ENCODE measurements at regions not wholly inside any gene's neighbourhood (a gene's known extent, or its start where the extent isn't known, plus 50 kb on each side); places are given as distances from the start of the nearest gene placed in this dataset.

- intact Hi-C loops (cut with DNase I; ENCODE audit: low total_unique reads), result no loop called here
- TF ChIP-seq CTCF (IDR thresholded peaks at IDR 0.05), result no peak
- H3K27me3 ChIP-seq, result no peaks in the 10 kb centered on the region
- H3K36me3 ChIP-seq, result peaks cover 0 to 16% (median 11%) of the 10 kb centered on the region in 3 donors
- no peaks in the 10 kb centered on the region for H3K9me3 ChIP-seq
- H3K27ac ChIP-seq, result no peak overlapping the region
- H3K4me1 ChIP-seq, result peaks cover 0 to 40% (median 11%) of the 10 kb centered on the region in 4 donors
- DNase-seq, result no peak
- no peak overlapping the region for H3K4me3 ChIP-seq
Measured at GRCh38 chr7:130932088-130932487, 198.1 kb upstream of the KLF14 start.

DNA sequence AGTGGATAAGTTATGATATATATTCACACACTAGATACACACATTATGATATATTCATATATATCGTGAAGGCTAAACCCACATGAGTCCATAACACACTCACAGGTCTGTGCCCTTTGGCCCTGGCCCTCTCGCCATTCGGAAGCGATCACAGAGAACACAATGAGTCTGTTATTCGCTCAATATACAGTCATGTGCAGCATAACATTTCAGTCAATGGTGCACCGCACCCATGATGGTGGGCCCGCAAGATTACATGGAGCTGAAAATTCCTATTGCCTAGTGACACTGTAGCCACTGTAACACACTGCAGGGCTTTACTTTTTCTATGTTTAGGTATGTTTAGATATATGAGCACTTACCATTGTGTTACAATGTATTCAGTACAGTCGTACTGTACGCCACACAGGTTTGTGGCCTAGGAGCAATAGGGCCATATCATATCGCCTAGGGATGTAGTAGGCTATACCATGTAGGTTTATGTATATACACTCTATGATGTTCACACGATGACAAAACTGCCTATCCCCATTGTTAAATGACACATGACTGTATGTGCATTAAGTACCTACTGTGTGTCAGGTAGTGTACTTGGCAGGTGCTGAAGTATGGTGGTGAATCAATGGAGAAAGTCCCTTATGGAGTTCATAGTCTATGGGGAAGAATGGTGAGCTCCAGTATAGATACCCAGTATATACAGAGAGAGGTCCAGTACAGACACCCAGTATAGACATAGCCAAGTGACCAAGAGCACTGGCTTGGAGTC is 198.8 kb upstream of the KLF14 start:
- Histone ChIP-seq H3K4me1 (peaks cover 0 to 41% (median 10%) of the 10 kb centered on the region in 4 donors), H3K4me3 (no peak overlapping the region), H3K27ac (no peak overlapping the region), H3K27me3 (no peaks in the 10 kb centered on the region), H3K9me3 (no peaks in the 10 kb centered on the region), H3K36me3 (peaks cover 0 to 12% (median 11%) of the 10 kb centered on the region in 3 donors)
- DNase-seq, result no peak
- intact Hi-C loops (cut with DNase I; ENCODE audit: low total_unique reads), result no loop called here
- TF ChIP-seq CTCF (IDR thresholded peaks at IDR 0.05), result no peak

DNA sequence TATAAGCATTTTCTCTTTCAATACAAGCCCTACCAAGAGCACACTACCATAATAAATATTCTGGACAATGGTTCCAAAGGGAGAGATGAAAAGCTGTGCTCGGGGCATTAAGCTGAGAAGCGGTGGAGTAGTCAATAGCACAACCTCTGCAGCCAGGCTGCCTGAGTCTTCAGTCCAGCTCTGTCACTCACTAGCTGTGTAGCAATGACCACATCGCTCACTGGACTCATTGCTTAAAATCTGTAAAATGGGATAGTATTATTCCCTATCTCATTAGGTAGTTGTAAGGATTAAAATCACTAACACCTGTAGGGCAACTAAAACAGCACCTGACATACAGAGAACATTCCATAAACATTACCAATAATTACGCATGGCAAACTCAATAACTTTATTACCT is 199.9 kb upstream of the KLF14 start:
- Histone ChIP-seq H3K27me3 (no peaks in the 10 kb centered on the region), H3K4me3 (no peak overlapping the region), H3K27ac (no peak overlapping the region), H3K36me3 (peaks cover 0 to 12% (median 11%) of the 10 kb centered on the region in 3 donors), H3K9me3 (no peaks in the 10 kb centered on the region), H3K4me1 (peaks cover 0 to 45% (median 10%) of the 10 kb centered on the region in 4 donors)
- intact Hi-C loops (cut with DNase I; ENCODE audit: low total_unique reads), result no loop called here
- no peak for DNase-seq
- TF ChIP-seq CTCF (IDR thresholded peaks at IDR 0.05), result no peak

DNA sequence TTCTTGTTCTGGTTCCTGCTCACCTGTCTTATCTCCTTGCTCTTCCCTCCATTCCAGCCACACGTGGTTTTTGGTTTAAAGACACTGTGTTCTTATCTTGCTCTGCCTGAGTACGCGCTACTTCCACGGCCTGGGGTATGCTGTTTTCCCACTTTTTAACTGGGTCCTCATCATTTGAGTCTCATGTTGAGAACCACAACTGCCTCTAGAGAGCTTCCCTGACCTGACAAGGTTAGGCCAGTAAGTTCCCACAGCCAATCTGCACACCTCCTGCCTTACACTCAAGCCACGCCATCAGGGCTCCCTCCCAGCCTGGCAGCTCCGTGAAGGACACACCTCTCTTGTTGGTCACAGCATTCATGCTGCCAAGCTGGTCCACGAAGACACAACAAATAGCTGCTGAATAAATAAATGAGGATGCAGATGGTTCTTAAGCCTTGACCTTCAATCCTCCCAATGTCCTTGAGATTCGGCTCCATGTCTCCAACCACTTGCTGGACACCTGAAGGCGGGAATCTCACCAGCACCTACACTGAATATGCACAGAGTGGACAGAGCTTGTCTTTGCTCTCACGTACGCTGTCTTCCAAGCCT is 201.7 kb upstream of the KLF14 start:
- DNase-seq, result no peak
- Histone ChIP-seq H3K36me3 (peaks cover 0 to 12% (median 11%) of the 10 kb centered on the region in 3 donors), H3K4me3 (no peak overlapping the region), H3K4me1 (peaks cover 0 to 54% (median 14%) of the 10 kb centered on the region in 4 donors), H3K9me3 (no peaks in the 10 kb centered on the region), H3K27me3 (no peaks in the 10 kb centered on the region), H3K27ac (no peak overlapping the region)
- no peak for TF ChIP-seq CTCF (IDR thresholded peaks at IDR 0.05)
- intact Hi-C loops (cut with DNase I; ENCODE audit: low total_unique reads), result no loop called here

DNA sequence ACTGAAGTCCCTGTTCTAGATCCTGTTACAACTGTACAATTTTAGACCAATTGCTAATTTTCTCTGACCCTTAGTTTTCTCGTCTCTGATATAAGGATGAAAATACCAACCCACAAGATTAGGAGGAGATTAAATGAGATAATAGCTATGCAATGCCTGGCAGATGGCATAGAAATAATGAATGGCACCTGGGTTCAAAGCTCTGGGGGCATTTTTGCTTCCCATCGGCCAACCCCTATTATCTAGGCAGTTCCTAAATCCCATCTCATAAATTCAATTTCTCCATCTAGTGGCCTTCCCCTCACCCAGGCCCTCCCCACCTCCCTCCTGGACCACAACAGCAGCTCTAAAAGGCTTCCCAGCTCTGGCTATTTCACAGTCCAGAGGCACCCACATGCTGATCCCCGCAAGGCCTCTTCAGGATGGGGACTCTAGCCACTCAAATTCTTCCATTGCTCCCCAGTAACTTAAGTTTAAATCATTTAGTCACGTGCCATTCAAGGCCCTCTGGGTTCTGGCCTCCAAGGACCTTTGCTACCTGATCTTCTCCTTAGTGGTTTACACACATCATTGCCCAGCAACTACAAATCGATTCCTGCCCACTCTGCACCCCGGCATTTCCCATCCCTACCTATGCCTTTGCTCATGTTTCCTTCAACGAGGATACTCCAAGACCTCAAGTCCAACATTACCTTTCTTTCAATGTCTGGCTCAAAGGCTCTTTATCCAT is 202.4 kb upstream of the KLF14 start:
- H3K4me1 ChIP-seq, result peaks cover 0 to 61% (median 15%) of the 10 kb centered on the region in 4 donors
- intact Hi-C loops (cut with DNase I; ENCODE audit: low total_unique reads), result no loop called here
- no peak overlapping the region for H3K4me3 ChIP-seq
- no peak for TF ChIP-seq CTCF (IDR thresholded peaks at IDR 0.05)
- no peak for DNase-seq
- no peaks in the 10 kb centered on the region for H3K9me3 ChIP-seq
- no peaks in the 10 kb centered on the region for H3K27me3 ChIP-seq
- no peak overlapping the region for H3K27ac ChIP-seq
- H3K36me3 ChIP-seq, result peaks cover 0 to 12% (median 11%) of the 10 kb centered on the region in 3 donors
